Stimulated activated CD4-positive, alpha-beta T cell treated with anti-CD3 and anti-CD28 coated beads, Interleukin-4, amount 100 ng/mL, for 24 hours (primary cell): ENCODE measurements at regions not wholly inside any gene's neighbourhood (a gene's known extent, or its start where the extent isn't known, plus 50 kb on each side); places are given as distances from the start of the nearest gene placed in this dataset.
"Not testable (repeated sequence)": the region's sequence is repeated elsewhere in the genome, so short reads cannot be mapped to it uniquely, and the experiment has no call there.

Source experiments
- DNase-seq: peaks from one replicate; pipeline ENCODE4 v3.0.0-alpha.2; 2020

DNA sequence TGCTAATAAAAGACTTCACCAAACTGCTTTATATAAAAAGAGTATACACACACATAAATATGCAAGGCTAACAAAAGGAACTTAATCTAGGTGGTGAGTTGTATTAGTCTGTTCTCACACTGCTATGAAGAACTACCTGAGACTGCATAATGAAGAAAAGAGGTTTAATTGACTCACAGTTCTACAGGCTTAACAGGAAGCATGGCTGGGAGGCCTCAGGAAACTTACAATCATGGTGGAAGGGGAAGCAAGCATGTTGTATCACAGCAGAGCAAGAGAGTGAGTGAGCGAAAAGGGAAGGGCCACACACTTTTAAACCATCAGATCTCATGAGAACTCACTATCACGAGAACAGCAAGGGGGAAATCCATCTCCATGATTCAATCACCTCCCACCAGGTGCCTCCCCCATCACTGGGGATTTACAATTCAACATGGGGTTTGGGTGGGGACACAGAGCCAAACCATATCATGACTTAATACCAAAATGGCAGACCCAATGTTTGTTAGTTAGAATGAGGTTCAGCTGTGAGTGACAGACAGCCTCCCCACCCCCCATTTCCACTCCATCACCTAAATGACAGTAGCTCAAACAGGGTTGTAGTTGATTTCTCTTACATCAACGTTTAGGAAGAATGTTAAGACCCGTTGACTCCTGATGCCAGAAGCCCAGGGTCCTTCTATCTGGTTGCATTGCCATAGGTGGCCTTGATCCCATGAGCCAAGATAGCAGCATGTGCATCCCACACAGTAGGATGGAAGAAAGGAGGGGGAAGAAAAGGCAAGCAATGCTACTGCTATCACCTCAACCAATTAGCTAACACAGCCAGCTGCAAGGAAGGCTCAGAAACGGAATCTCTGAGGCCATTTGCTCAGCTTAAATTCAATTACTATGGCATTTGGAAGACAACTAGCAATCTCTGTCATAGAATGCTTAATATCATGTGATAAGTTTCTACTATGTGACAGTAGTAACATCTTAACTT is 77.0 kb downstream of the CCDC71L start:
- DNase-seq = no peak

DNA sequence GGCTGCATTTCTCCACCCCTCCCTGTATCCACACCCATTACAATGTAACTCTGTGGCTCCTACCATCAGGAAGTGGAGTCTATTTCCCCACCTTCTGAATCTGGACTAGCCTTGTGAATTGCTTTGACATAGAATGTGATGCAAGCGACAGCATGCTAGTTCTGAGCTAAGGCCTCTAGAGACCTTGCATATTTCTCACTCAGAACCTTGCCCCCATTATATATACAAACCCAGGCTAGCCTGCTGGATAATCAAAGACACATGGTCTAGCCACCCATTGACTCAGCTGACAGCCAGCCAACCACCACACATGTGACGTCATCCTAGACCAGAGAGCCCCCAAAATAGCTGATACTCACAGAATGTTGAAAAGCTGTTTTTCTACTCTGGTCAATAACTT is 77.9 kb downstream of the CCDC71L start:
- no peak for DNase-seq

DNA sequence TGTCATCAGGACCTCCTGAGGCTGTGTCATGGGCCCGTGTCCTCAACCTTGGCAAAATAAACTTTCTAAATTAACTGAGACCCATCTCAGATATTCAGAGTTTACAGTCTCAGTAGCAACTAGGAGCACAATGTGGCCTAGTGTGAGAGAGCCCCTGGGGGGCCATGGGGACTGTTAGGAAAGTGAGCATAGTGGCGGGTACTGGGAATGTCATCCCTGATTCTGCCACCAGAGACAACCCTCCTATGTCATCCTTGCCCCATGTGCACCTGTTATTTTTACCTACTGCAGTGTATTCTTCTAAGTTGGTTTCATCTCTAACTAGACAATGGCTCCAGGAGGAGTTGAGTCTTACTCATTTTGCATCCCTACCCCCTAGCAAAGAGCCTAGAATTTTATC is 78.6 kb downstream of the CCDC71L start:
- DNase-seq = no peak

DNA sequence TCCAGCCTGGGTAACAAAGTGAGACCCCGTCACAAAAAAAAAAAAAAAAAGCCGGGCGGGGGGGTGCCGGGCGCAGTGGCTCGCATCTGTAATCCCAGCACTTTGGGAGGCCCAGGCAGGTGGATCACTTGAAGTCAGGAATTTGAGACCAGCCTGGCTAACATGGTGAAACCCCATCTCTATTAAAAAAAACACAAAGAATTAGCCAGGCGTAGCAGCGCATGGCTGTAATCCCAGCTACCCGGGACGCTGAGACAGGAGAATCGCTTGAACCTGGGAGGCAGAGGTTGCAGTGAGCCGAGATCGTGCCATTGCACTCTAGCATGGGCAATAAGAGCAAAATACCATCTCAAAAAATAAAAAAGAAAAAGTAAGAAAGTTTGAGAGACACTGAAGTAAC is 81.9 kb downstream of the CCDC71L start:
- not testable (repeated sequence) for DNase-seq

DNA sequence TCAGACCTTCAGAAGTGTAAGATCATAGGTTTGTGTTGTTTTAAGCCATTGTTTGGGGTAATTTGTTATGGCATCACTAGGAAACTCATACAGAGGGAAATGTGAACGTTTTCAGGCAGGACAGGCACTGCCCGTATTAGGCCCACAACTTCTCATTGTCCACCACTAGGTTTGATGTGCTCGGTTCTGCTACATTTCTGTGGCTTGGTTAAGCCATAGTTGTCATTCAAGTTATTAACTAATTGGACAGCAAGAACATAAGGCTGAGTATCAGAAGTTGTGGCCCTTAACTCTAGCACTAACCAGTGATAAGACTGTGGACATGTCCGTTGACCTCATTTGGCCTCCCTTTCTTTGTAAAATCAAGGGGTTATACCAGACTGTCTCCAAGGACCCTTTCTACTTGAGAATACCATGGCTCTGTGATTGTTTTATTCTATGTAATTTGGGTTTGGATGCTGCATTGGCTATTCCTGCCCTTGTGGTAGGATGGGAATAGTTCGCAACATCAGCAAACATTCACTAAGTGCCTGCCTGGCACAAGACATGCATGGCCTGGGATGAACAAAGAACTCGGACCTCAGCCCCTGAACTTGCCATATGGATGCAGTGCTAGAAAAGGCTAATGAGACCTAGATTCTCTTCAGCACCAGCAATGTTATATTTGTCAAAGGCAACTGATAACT is 85.7 kb downstream of the CCDC71L start:
- DNase-seq = no peak

DNA sequence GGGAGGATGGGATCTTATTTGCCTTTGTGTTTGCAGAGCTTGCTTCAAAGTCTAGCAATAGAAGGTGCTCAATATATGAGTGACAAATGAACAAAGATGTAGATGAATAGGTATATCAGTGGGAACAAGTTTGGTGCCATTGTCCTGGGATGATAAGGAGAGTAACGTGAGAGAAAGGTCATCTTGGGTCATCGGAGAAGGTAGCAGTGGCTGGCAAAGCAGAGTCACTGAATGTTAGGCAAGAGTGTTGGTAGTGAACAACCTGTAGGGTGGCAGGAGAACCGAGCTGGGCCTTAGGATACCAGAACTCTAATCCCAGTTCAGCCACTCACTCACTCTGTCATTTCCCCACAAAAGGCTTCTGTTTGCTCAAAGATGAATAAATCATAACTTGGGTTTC is 87.2 kb downstream of the CCDC71L start:
- DNase-seq = no peak

DNA sequence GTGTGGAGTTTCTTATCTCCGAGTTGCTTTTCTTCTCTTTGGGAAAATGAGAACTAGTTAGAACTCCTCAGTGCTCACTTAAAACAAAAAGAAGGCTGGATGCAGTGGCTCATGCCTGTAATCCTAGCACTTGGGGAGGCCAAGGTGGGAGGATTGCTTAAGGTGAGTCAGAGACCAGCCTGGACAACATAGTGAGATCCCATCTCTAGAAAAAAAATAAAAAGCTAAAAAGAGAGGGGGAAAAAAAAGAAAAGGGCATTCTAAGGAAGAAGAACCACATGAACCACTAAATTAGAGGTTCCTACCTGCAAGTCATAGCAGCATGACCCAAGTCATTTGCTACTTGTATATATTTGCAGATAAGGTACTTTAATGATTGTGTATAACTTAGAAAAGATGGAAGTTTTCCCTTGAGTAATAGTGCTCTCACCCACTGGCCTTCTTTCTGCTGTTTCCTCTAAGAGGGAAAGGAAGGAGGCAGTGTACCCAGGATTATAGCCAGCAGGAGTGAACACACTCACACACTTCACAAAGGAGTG is 87.8 kb downstream of the CCDC71L start:
- no peak for DNase-seq

DNA sequence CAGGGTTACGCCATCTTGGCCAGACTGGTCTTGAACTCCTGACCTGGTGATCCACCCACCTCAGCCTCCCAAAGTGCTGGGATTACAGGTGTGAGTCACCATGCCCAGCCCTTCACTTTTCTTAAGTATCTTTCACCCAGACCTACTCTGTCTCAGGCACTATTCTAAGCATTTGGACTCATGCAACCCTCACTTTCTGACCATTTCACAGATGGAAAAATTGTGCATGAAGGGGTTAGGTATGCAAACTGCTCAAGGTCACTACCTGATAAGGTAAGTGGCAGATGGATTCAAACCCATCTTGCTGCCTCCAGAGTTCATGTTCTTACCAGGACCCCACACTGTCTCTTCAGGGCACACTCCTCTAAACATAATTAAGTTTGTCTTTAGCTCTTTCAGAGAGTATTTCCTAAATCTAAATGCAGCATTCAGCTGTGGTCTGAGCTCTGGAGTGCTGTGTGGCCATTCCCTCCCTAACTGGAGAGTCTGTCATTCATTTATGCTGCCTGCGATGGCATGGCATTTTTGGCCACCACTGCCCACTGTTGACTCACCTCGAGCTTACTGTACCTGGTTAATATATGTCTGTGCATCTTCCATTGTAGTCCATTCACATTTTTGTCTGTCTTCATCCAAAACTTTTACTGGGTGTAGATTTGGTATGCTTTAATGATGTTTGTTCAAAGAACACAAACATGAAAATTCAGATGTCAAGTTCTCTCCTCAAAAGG is 88.4 kb downstream of the CCDC71L start:
- DNase-seq = no peak

DNA sequence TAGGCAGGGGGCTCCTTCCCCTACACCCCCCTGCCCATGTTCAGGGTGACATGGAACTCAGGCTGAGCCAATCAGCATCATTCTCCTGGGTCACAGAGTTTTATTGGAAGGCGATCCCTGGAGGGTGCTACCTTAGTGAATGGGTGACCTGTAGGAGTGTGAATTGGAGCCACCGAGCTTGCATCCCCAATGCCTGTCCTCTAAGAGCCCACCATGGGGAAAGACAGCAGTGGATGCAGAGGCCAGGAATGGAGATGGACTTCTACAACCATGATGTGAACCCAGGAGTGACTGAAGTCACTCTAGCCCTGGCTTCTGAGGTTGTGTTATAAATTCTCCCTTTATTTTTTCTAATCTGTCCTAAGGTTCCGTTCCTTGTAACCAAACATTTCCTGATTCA is 89.4 kb downstream of the CCDC71L start:
- DNase-seq = no peak

DNA sequence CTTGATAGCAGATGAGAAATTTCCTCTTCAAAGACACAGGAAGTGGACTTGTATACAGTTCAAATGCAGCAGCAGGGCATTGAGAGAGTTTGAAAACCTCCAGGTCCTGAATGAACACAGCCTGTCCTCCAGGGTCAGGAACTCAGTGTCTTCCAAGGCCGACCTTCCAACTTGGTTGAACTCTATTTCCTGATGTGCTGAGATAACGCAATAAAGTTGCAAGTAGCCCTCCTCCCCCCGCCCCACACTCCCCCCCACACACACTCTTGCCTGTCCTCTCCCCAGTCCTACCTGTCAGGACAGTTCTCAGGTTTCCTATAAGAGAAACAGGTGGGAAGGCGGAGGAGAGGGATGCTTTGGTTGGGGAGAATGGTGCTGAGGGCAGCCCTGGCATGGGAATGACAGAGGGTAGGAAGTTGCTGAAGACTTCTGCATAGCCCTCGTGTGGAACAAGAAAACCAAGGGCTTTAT is 90.0 kb downstream of the CCDC71L start:
- DNase-seq = no peak

DNA sequence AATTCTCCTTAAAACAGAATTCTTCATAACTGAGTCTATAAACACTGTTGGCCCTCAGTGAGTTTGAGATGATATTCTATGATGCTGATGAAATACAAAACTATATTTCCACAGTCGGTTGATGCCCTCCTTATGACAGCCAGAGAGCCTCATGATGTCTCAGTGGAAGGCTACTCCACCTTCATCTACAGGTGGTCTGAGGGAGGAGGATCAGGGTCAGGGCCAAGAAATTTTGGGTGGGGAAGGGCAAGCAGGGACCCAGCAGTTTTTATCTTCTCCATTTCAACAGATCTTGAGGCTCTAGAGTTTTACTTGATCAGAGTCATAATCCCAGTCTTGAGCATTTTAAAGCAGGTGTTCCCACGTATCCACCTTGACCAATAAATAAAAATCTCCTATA is 90.8 kb downstream of the CCDC71L start:
- DNase-seq = no peak

DNA sequence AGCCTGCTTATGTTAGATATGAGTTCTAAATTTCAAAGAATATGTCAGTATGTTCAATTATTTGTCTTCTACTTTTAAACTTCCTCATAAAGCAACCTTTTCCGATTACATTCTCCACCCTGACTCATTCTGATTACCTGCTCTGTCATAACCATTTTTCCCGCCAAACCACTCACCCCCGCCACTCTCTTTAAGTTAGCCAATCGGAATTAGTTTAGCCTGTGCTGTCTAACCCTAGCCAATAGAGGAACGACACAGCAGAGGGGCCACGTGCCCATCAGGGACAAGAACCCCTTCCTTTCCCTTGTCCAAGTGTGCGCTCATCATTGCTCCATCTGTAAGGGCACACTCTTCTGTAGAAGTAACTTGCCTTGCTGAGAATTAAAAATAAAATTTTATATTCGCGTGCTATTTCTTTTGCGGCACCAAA is 91.4 kb downstream of the CCDC71L start:
- no peak for DNase-seq

DNA sequence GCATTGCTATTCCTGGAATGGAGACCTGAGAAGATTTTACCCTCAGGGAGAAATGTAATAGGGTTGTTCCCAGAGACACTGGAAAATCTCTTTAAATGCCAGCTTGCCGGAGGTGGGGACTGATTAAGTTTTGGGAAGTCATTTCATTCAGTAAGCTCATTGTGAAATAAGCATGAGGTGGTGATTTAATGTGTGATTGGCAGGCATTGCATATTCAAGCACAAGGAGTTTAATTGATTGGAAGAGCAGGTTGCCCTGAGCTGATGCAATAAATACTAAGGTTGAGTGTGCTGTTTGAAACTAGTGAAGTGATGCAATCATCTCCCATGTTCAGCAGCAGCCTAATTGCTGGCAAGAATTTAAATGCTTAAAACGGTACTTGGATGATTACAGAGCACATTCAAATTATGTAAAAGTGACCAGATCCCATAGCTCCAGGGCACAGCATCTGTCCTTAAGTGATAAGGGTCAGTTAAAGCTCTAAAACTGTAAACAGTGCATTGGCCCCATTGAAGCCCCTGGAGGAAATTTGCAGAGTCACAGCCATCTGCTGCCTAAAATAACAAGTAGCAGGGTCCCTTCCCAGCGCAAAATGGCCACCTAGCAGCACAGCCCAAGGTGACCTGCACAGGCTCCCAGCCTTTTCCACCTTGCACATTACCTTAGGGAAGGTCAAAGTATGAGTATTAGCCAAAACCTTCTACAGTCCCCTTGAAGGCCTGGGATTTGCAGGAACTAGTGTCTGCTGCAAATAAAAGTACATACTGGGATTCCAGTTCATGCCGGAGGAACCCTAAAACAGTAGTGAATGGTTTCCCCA is 92.1 kb downstream of the CCDC71L start:
- DNase-seq = no peak

DNA sequence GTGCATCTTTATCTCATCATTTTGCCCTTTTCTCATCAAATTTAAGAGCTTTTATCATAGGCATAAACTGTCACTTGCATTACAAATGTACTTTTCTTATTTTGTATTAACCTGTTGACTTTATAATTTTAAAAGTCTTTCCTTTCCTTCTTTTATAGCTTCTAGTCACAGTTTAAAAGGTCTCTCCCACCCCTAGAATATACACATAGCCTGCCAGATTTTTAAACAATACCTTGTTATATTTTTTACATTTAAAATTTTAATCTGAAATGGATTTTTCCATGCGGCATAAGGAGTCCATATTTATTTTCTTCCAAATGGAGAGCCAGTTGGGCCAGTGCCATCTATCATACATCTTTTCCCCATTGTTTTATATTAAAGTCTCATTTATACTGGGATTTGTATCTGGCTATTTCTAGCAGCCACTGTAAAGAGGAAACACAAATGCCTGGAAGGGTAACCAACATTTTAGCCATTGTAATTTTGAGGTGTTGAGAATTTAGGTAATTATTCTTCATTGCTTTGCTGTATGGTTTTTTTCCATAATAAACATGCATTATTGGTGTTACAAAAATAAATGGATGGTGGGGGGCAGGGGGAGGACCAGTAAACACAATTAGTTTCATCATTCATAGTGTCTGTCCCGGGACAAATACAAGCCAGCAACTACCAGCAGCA is 92.8 kb downstream of the CCDC71L start:
- DNase-seq = no peak

DNA sequence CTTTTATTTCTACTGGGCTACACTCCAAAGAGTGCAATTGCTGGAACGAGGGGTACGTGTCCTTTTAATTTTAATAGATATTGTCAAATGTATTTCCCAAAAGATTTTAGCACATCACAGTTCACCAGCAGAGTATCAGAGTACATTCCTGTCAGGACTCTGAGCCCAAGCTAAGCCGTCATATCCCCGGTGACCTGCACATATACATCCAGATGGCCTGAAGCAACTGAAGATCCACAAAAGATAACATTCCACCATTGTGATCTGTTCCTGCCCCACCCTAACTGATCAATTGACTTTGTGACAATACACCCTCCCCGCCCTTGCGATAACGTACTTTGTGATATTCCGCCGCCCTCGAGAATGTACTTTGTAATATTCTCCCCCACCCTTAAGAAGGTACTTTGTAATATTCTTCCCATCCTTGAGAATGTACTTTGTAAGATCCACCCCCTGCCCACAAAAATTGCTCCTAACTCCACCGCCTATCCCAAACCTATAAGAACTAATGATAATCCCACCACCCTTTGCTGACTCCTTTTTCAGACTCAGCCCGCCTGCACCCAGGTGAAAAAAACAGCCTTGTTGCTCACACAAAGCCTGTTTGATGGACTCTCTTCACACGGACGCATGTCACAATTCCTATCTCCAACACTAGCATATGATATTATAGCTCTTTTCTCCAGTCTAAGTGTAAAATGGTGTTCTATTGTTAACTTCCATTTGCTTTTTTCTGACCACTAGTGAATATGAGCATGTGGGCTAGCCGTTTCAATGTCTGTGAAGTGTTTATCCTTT is 93.6 kb downstream of the CCDC71L start:
- DNase-seq = not testable (repeated sequence)

DNA sequence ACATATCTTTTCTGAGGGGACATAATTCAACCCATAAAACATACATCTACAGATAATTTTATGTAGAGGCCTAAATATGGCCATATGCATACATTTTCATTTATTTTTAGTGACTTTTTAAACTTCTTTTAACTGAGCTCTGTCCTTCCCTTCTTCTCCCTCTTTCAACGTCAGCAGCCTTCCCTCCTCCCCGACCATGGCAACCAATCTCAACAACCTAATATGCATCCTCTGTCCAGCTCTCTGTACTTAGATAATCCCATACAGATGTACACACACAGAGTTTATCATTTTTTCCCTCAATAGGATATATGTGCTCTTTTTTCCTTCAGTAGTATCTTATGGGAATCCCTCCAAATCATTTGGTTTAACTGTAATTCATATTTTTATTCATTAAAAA is 94.3 kb downstream of the CCDC71L start:
- no peak for DNase-seq

DNA sequence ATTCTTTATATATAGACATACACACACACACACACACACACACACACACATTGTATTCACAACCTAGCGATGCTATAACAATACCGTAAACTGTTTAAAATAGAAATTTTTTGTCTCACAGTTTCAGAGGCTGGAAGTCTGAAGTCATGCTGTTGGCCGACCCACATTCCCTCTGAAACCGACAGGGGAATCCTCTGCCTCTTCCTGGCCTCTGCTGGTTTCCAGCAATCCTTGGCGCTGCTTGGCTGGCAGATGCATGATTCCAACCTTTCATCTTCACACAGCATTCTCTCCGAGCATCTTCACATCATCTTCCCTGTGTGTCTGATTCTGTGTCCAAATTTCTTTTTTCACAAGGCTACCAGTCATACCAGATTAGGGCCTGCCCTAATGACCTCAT is 94.8 kb downstream of the CCDC71L start:
- no peak for DNase-seq

DNA sequence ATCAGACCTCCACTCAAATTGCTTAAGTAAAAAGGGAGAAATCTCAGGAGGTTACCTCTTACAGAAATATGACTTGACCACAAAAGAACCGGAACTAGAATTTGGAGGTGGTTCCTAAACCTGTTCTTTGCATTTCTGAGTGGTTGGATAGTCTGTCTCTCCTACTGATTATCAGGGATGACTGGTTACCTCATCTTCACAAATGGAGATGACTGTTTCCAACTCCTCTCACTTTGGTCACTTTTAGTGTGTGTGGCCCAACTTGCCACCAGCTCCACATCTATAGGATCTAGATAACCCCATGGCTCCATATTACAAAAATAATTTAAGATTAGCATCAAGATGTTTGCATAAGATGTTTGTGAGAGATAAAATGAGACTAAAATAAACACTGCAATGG is 95.5 kb downstream of the CCDC71L start:
- DNase-seq = no peak

DNA sequence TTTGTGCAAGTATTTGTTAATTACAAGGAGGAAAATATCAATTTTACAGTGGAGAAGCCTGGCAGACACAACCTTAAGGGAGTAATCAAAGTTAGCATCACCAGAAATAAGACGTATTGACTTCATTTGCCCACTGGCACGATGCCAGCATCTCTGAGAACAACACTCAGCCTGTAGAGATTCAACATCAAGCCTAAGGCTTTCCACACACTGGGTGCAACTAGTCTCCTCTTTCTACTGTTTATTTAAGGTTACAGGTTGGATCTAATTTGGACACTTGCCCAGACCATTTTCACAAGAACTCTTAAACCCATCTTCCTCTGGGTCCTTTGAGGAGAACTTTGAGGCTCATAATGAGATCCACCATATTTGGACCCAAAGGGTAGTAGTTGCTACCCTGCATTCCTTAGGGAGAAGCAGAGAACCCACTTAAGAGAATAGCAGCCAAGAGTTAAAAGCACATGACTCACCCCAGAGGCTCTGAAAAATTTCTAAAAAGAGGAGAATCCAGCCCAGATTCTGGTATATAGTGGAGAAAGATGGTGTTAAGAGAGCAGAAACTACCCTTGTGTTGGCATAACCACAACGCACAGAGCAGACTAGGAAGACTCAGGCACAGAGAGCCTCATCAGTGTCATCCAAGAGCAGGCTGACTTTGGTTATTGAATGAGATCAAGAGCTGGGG is 97.3 kb downstream of the CCDC71L start:
- no peak for DNase-seq
